ENCODE measurements at regions not wholly inside any gene's neighbourhood (a gene's known extent, or its start where the extent isn't known, plus 50 kb on each side); places are given as distances from the start of the nearest gene placed in this dataset.
"Not testable (repeated sequence)": the region's sequence is repeated elsewhere in the genome, so short reads cannot be mapped to it uniquely, and the experiment has no call there.

DNA sequence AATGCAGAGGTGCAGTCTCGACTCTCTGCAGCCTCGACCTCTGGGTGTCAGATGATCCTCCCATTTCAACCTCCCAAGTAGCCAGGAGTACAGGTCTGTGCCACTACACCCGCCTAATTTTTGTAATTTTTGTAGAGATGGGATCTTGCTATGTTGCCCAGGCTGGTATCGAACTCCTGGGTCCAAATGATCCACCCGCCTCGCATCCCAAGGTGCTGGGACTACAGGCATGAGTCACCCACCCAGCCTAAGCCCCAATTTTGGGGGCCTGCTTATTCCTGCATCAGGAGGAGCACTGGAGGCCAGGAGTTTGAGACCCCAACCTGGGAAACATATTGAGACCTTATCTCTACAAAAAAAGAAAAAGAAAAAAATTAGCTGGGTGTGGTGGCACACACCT is 80.1 kb upstream of the ADGRE5 start:
- no peaks in the 10 kb centered on the region for H3K9me3 ChIP-seq (ENCODE audit: control insufficient read depth, low read length)
- WGBS, result 92% methylated on average over 6 of the region's 6 CpGs
- H3K4me1 ChIP-seq (ENCODE audit: control insufficient read depth, insufficient read depth, low read length), result no peaks in the 10 kb centered on the region
- intact Hi-C loops (cut with DNase I), result no loop called here
- no peak overlapping the region for H3K27ac ChIP-seq (ENCODE audit: low read length)
- ATAC-seq (no peak), DNase-seq (no peak)
- no peak overlapping the region for H3K4me3 ChIP-seq (ENCODE audit: low read length)
- no peaks in the 10 kb centered on the region for H3K27me3 ChIP-seq (ENCODE audit: control insufficient read depth, insufficient read depth)

DNA sequence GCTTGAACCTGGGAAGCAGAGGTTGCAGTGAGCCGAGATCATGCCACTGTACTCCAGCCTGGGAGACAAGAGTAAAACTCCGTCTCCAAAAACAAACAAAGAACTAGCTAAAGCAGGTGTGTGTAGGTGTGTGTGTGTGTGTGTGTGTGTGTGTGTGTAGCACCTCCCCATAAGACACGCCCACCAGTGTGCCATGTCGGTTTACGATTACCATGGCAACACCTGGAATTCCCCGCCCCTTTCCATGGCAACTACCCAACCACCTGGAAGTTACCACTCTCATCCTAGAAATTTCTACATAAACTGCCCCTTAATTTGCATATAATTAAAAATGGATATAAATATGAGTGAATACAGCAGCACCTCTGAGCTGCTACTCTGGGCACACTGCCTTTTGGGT is 80.9 kb upstream of the ADGRE5 start:
- Histone ChIP-seq H3K4me3 (ENCODE audit: low read length) (no peak overlapping the region), H3K27ac (ENCODE audit: low read length) (no peak overlapping the region), H3K27me3 (ENCODE audit: control insufficient read depth, insufficient read depth) (no peaks in the 10 kb centered on the region), H3K9me3 (ENCODE audit: control insufficient read depth, low read length) (no peaks in the 10 kb centered on the region), H3K4me1 (ENCODE audit: control insufficient read depth, insufficient read depth, low read length) (no peaks in the 10 kb centered on the region)
- intact Hi-C loops (cut with DNase I), result no loop called here
- DNase-seq, result no peak
- WGBS, result 82% methylated on average over 6 of the region's 6 CpGs
- ATAC-seq, result no peak

DNA sequence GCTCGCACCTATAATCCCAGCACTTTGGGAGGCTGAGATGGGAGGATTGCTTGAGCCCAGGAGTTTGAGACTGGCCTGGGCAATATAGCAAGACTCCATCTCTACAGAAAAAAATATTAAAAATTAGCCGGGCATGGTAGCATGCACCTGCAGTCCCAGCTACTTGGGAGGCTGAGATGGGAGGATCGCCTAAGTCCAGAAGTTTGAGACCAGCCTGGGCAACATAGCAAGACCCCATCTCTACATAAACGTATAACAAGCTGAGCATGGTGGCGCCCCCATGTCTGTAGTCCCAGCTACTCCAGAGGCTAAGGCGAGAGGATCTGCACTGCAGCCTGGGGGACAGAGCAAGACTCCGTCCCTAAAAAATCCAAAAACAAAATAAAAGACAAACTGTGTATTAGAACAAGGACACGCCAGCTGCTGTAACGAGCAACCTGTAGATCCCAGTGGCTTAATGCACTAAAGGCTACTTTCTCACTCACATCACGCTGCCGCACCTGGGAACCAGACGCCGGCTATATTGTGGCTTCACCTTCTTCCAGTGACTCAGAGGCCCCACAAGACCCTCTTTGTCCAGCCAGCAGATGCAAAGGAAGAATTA is 81.9 kb upstream of the ADGRE5 start:
- DNase-seq; intact Hi-C loops (cut with DNase I); H3K4me1 ChIP-seq (ENCODE audit: control insufficient read depth, insufficient read depth, low read length); H3K27ac ChIP-seq (ENCODE audit: low read length); H3K27me3 ChIP-seq (ENCODE audit: control insufficient read depth, insufficient read depth); H3K9me3 ChIP-seq (ENCODE audit: control insufficient read depth, low read length); H3K4me3 ChIP-seq (ENCODE audit: low read length); ATAC-seq: not testable (repeated sequence)
- WGBS, result 96% methylated on average over 13 of the region's 13 CpGs

DNA sequence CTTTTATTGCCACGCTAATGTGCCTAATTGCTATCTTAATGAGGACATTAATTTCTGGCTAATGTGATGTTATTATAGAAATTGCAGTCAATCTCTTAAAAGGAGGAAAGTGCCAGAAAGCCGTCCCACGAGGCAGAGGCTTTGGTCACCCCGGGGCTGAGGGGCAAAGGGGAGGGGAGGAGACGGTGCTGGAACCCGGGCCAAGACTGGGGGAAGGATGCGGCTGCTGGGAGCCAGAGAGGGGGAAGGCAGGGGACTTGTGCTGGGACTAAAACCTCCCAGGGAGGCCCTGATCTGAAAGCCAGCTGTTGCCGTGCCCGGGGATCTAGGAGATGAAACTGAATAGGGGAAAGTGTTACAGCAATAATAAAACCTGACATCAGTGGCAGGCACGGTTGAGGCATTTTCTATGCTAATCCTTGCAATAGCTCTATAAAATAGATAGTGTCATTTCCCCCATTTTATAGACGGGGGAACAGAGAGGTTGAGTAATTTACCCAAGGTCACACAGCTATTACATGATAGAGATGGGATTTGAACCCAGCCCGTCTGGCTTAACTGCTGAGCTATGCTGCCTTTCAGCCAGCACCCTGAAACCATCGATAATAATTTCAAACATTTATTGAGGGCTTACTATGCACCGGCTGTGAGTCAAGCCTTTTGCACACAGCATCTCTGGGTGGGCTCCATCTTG is 83.2 kb upstream of the ADGRE5 start:
- DNase-seq (peak; percentile 34 to 77 (median 64)), ATAC-seq (peak; percentile 38 to 53)
- H3K9me3 ChIP-seq (ENCODE audit: control insufficient read depth, low read length); H3K4me1 ChIP-seq (ENCODE audit: control insufficient read depth, insufficient read depth, low read length); H3K4me3 ChIP-seq (ENCODE audit: low read length); H3K27me3 ChIP-seq (ENCODE audit: control insufficient read depth, insufficient read depth); intact Hi-C loops (cut with DNase I); H3K27ac ChIP-seq (ENCODE audit: low read length): not testable (repeated sequence)
- WGBS, result 38% methylated on average over 14 of the region's 14 CpGs

DNA sequence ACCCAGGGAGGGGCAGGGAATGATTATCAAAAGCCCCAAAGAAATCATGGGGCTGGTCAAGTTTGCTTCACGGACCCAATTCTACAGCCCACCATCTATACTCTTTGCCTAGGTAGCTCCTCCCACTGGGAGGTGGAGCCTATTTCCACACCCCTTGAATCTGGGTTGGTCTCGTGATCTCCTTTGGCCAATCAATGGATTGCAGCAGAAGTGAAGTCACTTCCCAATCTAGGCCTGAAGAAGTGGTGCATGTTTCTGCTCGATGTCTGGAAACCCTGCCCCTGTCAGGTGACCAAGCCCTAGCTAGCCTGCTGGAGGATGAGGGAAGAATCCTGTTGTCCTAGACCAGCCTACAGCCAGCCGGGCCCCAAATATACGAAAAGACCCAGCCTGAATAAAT is 86.3 kb upstream of the ADGRE5 start:
- DNase-seq; H3K27ac ChIP-seq (ENCODE audit: low read length); H3K9me3 ChIP-seq (ENCODE audit: control insufficient read depth, low read length); intact Hi-C loops (cut with DNase I); H3K4me1 ChIP-seq (ENCODE audit: control insufficient read depth, insufficient read depth, low read length); H3K27me3 ChIP-seq (ENCODE audit: control insufficient read depth, insufficient read depth); ATAC-seq; H3K4me3 ChIP-seq (ENCODE audit: low read length): not testable (repeated sequence)
- 78% methylated on average over 5 of the region's 5 CpGs for WGBS

DNA sequence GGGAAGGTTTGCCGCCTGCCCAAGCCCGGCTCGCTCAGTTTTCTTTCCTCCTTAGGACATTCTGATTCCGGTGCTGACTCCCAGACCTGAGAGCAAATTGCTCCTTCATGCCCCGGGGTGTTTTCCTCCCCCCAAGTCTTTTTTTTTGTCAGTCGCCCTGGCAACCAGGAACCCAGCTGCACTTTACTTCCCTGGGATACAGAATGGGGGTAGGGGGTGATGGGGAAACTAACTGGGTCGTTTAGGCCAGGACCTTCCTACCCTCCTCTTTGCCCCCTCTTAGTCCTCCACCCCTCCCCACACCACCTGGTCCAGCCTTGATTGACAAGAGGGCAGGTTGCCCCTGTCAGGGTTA is 87.5 kb upstream of the ADGRE5 start:
- H3K27ac ChIP-seq (ENCODE audit: low read length); H3K27me3 ChIP-seq (ENCODE audit: control insufficient read depth, insufficient read depth); H3K4me3 ChIP-seq (ENCODE audit: low read length); H3K9me3 ChIP-seq (ENCODE audit: control insufficient read depth, low read length); ATAC-seq; H3K4me1 ChIP-seq (ENCODE audit: control insufficient read depth, insufficient read depth, low read length); DNase-seq; intact Hi-C loops (cut with DNase I): not testable (repeated sequence)
- 48% methylated on average over 7 of the region's 7 CpGs for WGBS

DNA sequence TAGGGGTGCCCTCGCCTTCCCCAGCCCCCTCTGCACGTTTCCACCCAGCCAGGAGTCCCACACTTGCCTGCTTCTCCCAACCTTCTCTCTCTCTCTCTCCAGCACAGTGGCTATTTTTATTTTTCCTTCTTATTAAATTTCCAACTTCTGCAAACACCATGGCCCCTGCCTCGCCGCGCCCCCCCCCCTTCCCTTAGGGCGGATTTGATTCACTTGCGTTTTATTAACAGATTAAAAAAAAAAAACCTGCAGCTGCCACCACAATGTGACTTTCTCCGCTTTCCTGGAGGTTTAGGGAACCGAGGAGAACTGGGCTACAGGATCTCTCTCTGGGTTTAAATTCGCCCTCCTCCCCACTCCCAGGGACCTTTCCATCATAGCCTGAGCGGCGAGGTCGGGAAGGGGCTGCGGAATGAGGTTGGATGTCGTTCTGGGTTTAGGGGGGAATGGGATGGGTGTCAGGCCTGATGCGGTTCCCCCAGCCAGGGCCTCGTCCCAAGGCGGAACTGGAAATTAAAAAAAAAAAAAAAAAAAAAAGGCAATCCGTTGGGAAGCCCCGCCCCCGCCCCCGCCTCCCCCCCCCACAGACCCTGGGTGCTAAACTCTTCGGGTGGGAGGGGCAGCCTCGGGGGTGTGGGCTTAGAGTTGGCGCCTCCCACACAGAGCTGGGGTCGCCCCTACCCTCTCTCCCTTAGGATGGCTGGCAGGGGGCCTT is 87.3 kb upstream of the ADGRL1 start:
- H3K4me1 ChIP-seq (ENCODE audit: control insufficient read depth, insufficient read depth, low read length); intact Hi-C loops (cut with DNase I); H3K9me3 ChIP-seq (ENCODE audit: control insufficient read depth, low read length); H3K27ac ChIP-seq (ENCODE audit: low read length); H3K27me3 ChIP-seq (ENCODE audit: control insufficient read depth, insufficient read depth): not testable (repeated sequence)
- DNase-seq, result peak in 2 of 3 donors; percentile 67 to 72
- WGBS, result 9% methylated on average over 25 of the region's 26 CpGs
- peak; percentile 53 to 57 for ATAC-seq
- H3K4me3 ChIP-seq (ENCODE audit: low read length), result peak overlapping the region; percentile 27

DNA sequence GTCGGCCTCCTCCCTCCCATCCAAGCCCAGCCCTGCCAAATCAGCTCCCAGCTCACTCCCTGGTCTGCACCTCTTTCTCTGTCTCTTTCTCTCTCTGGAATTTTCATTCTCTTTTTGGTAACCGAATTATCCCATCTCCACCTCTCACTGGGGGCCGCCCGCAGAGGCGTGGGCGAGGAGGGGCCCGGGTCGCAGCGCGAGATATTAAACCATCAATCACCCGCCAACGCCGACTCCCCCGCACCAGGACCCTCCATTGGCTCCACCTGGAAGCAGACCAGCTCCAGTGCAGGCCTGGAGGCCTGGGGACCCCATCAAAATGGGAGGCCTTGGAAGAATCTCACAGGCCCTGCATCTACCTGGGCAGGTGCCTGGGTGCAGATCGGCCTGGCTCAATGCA is 83.8 kb upstream of the ADGRL1 start:
- H3K4me1 ChIP-seq (ENCODE audit: control insufficient read depth, insufficient read depth, low read length); H3K9me3 ChIP-seq (ENCODE audit: control insufficient read depth, low read length); H3K27ac ChIP-seq (ENCODE audit: low read length); H3K27me3 ChIP-seq (ENCODE audit: control insufficient read depth, insufficient read depth); H3K4me3 ChIP-seq (ENCODE audit: low read length); ATAC-seq; DNase-seq: not testable (repeated sequence)
- intact Hi-C loops (cut with DNase I), result loop anchor here in 1 of 4 donors (10.0 kb wide), 1 partner anchor 135 kb away; no protein-coding TSS in a partner anchor
- WGBS, result 74% methylated on average over 15 of the region's 15 CpGs

DNA sequence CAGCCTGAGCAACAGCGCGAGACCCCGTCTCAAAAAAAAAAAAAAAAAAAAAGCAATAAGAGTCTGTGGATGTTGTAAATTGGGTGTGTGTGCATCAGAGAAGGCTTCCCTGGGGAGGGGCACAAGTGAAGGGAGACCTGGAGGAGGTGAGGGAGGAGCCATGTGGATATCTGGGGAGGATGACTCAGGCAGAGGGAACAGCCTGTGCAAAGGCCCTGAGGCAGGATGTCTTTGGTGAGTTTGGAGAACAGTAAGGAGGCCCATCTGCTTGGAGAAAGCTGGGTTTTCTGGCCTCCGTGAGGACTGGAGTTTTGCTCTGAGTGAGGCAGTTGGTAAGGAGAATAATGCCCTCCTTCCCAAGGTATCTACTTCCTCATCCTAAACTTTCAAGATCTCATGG is 81.9 kb upstream of the ADGRL1 start:
- 94% methylated on average over 4 of the region's 4 CpGs for WGBS
- intact Hi-C loops (cut with DNase I), result loop anchor here in 1 of 4 donors (10.0 kb wide), 1 partner anchor 133 kb away; no protein-coding TSS in a partner anchor
- H3K27me3 ChIP-seq (ENCODE audit: control insufficient read depth, insufficient read depth); ATAC-seq; H3K4me3 ChIP-seq (ENCODE audit: low read length); DNase-seq; H3K4me1 ChIP-seq (ENCODE audit: control insufficient read depth, insufficient read depth, low read length); H3K9me3 ChIP-seq (ENCODE audit: control insufficient read depth, low read length); H3K27ac ChIP-seq (ENCODE audit: low read length): not testable (repeated sequence)

DNA sequence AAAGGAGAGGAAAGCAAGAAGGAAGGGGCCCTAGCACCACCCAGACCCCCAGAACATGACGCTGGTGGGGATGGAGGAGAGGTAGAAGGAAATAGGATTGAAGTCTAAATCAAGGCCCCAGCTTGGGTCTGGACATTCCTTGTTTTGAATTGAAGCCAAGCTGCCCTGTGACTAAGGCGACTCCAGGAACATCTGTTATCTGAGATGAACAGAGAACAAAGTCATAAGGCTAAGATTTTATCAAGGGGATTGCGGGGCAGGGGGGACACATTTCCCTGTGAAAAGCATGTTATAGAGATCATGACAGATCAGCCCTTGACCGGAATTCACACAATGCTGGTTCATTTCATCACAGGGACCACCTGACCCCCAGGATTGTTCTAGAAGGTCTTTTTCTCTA is 80.6 kb upstream of the ADGRL1 start:
- H3K4me3 ChIP-seq (ENCODE audit: low read length); H3K9me3 ChIP-seq (ENCODE audit: control insufficient read depth, low read length); DNase-seq; ATAC-seq; H3K4me1 ChIP-seq (ENCODE audit: control insufficient read depth, insufficient read depth, low read length); H3K27ac ChIP-seq (ENCODE audit: low read length); H3K27me3 ChIP-seq (ENCODE audit: control insufficient read depth, insufficient read depth): not testable (repeated sequence)
- 47% methylated on average over 4 of the region's 4 CpGs for WGBS
- intact Hi-C loops (cut with DNase I), result loop anchor here in 1 of 4 donors (10.0 kb wide), 1 partner anchor 132 kb away; no protein-coding TSS in a partner anchor

DNA sequence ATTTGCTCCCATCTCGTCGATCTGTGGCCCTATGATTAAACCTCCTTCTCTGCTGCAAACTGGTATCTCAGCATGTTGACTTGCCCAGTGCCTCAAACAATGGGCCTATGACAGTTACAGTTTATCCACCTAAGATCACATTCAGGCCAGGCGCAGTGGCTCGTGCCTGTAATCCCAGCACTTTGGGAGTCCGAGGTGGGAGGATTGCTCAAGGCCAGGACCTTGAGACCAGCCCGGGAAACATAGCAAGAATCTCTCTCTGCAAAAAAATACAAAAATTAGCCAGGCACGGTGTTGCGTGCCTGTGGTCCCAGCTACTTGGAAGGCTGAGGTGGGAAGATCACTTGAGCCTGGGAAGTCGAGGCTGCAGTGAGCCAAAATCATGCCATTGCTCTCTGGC is 79.8 kb upstream of the ADGRL1 start:
- not testable (repeated sequence) for H3K27ac ChIP-seq (ENCODE audit: low read length); H3K4me1 ChIP-seq (ENCODE audit: control insufficient read depth, insufficient read depth, low read length); H3K4me3 ChIP-seq (ENCODE audit: low read length); ATAC-seq; DNase-seq; H3K9me3 ChIP-seq (ENCODE audit: control insufficient read depth, low read length); H3K27me3 ChIP-seq (ENCODE audit: control insufficient read depth, insufficient read depth)
- 94% methylated on average over 9 of the region's 9 CpGs for WGBS
- intact Hi-C loops (cut with DNase I), result loop anchor here in 1 of 4 donors (10.0 kb wide), 1 partner anchor 131 kb away; no protein-coding TSS in a partner anchor
